ENCODE measurements at regions not wholly inside any gene's neighbourhood (a gene's known extent, or its start where the extent isn't known, plus 50 kb on each side); places are given as distances from the start of the nearest gene placed in this dataset.

- no peak for DNase-seq
Observed at GRCh38 chr12:116404913-116405611, 127.6 kb upstream of the MED13L start.

DNA sequence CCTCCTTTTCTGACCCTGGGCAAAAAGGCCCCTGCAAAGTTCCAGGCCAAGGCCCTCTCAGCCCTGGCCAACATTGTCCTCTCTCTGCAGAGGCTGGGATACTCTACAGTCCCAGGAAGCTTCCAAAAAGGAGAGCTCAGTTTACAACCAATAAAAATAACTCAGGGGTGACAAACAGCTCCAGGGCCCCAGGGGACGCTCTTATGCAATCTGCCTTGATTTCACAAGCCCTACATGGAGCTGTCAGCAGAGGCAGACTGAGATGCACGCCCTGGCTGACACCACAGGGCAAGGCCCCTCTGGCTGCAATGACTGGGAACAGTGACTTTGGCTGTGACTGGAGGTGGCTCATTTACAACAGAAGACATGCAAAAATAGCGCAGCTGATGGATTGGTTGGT, 129.0 kb upstream of the MED13L start:
- DNase-seq, result peak; percentile 37

- no peak for DNase-seq
Observed at GRCh38 chr12:116408489-116409250, 131.2 kb upstream of the MED13L start.

GRCh38 chr12:116411977-116412376, 134.5 kb upstream of the MED13L start:
- DNase-seq, result no peak

DNA sequence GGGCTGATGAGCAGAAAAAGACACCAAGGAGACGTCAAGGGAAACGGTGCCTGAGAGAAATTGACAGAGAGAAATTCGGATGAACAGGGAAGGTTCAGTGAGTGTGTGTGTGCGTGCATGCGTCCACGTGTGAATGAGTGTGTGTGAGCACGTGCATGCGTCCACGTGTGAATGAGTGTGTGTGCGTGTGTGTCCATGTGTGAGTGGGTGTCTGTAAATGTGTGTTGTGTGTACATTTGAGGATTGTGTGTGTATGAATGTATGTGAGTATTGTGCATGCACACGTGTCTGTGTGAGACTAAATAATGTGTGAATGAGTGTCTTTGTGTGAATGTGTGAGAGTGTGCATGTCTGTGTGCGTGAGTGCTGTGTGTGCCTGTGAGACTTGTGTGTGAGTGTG, 137.4 kb upstream of the MED13L start:
- no peak for DNase-seq

GRCh38 chr12:116415408-116416108, 138.1 kb upstream of the MED13L start:
- no peak for DNase-seq

DNA sequence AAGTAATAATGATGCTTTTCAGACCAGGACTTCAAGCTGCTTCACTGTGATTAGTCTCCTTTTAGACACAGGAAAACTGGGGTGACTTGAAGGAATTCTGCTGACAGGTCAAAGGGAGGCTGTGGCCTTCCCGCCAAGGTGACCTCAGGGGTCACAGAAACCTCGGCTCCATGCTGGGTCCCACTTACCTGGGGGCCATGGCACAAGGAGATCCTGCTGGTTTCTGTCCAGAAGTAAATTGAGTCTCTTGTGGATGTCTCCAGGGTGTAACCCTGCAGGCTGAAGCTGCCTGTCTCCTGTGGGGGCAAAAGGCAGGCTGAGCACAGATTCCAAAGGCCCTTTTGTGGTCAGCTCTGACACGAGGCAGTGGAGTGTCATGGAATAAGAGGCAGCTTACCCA, 138.7 kb upstream of the MED13L start:
- no peak for DNase-seq

GRCh38 chr12:116418551-116418950, 140.6 kb upstream of the MAP1LC3B2 start:
- no peak for DNase-seq

DNA sequence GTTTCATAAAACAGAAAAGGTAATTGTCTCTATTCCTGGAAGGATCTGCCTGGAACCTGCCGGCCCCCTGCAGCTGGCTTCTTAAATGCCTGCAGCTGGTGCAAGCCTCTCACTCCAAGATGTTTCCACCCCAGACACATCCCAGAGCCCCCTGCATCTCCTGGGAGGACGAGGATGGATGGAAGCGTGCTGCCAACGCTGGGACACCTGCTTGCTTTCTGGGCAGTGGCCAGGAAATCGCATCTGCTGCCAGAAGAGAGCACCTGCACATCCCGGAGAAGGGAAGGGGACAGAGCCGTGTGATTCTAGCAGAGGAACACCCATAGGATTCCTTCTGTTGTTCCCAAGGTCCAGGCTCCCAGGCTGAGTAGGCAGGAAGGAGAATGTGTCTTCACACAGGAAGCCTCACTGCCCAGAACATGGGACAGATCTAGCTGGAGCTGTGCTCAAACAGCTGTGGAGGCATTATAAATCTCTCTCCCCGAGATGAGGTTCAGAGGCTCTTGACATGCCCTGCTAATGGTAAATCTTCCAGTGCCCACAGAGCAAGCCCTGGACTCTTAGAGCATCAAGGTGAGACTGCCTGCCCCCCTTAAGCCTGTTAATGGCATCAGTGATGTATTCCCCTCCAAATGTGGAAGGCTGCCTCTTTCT, 138.8 kb upstream of the MAP1LC3B2 start:
- DNase-seq, result no peak

- DNase-seq, result peak; percentile 15
Observed at GRCh38 chr12:116421785-116422538, 137.2 kb upstream of the MAP1LC3B2 start.

DNA sequence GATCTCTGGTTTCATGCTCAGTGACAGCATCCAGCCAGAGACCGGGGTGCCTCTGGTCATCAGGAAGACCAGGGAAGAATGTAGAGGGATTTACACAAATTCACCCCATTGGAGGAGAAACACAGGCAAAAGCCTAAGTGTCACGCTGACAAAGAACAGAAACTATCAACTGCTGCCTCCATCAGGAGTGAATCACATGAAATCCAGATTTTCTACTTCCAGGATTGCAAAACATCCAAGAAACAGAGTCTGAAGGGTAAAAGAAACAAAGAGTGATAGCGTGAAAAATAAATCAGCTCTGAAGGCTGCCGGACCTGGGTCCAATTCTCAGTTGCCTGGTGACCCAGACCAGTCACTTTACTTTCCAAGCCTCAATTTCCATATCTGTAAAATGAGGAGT, 136.1 kb upstream of the MAP1LC3B2 start:
- DNase-seq, result no peak

- no peak for DNase-seq
Observed at GRCh38 chr12:116425256-116426193, 133.7 kb upstream of the MAP1LC3B2 start.

GRCh38 chr12:116426391-116427136, 132.6 kb upstream of the MAP1LC3B2 start:
- DNase-seq, result no peak

DNA sequence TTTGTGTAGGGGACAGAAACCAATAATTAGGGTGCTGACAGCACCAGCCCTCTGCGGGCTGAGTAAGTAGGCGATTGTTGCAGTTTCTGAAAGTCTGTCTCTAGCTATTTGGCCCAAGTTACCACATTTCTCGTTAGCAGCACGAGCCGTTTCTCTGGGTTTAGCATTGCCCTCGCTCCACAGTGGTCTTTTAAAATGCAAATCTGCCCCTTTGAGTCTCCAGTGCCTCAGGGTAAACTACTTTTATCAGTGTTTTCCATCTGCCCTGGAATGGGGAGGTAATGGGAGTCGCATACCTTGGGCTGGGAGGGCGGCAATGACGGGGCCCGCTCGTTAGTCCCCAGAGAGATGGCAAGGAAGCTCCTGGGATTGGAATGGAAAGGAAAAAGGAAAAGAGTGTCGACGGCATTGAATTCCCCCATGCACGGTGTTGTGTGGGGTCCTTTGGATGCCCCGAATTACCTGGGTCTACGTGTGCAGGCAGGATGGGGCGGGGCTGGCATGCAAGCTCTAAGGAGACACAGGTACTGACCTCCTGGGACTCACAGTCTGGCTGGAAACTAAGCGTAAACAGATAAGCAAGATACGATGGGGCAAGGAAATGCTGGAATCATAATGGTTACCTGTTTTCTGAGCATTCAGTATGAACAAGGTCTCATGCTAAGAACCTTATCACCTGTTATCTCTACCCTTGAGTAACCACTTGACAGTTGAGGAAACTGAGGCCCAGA, 131.8 kb upstream of the MAP1LC3B2 start:
- DNase-seq, result no peak

- DNase-seq, result no peak
Observed at GRCh38 chr12:116429826-116430360, 129.3 kb upstream of the MAP1LC3B2 start.

- no peak for DNase-seq
Observed at GRCh38 chr12:116430911-116431565, 128.1 kb upstream of the MAP1LC3B2 start.

- DNase-seq, result no peak
Observed at GRCh38 chr12:116431677-116432300, 127.4 kb upstream of the MAP1LC3B2 start.

- no peak for DNase-seq
Observed at GRCh38 chr12:116432314-116432750, 126.8 kb upstream of the MAP1LC3B2 start.

- DNase-seq, result no peak
Observed at GRCh38 chr12:116433249-116433648, 125.9 kb upstream of the MAP1LC3B2 start.

Data from OCI-M1 (cell line).